Panc1 (cell line): ENCODE measurements at regions not wholly inside any gene's neighbourhood (a gene's known extent, or its start where the extent isn't known, plus 50 kb on each side); places are given as distances from the start of the nearest gene placed in this dataset.

Source experiments
- ATAC-seq: fragments of 200-7000 bp; cut with Tn5 transposase; 2 replicates; pipeline ENCODE4 v1.9.1; 2020; ENCODE audit warnings: mild to moderate bottlenecking, moderate library complexity
- BruUV-seq: library from RNA; stranded (reverse); fragments of 400-500 nt; replicated peaks from 2 replicates; lab custom pipeline; 2021; lab: Mats Ljungman, UMichigan
- CTCF ChIA-PET: fragments of 300-600 bp; sonication (Branson Sonifier 250); formaldehyde crosslinking; loops from one replicate; lab custom pipeline; 2022; ENCODE audit warnings: antibody characterized with exemption; lab: Charles Lee
- POLR2A ChIA-PET: fragments of 300-600 bp; sonication (Branson Sonifier 250); formaldehyde crosslinking; loops from one replicate; lab custom pipeline; 2022; ENCODE audit warnings: antibody characterized with exemption; lab: Charles Lee
- DNase-seq: peaks from one replicate; pipeline ENCODE4 v3.0.0-alpha.2; 2010; ENCODE audit warnings: low read depth, low spot score
- H3K27ac ChIP-seq: 2 replicates; pipeline ENCODE4 v1.5.1; 2011; ENCODE audit warnings: mild to moderate bottlenecking, low read length, inconsistent platforms
- H3K27me3 ChIP-seq: fragments of 200-500 bp; sonication (Bioruptor generic); 2 replicates; pipeline ENCODE4 v1.6.0; 2014; ENCODE audit warnings: low read length, inconsistent platforms; ENCODE audit not compliant: control insufficient read depth, insufficient read depth
- H3K36me3 ChIP-seq: fragments of 200-500 bp; sonication (Bioruptor generic); 2 replicates; pipeline ENCODE4 v1.5.1; 2014; ENCODE audit warnings: inconsistent platforms, mild to moderate bottlenecking, low read length, moderate library complexity; ENCODE audit not compliant: control insufficient read depth, insufficient read depth
- H3K4me1 ChIP-seq: 2 replicates; pipeline ENCODE4 v1.5.1; 2011; ENCODE audit warnings: inconsistent platforms, mild to moderate bottlenecking, low read length, moderate library complexity; ENCODE audit not compliant: control insufficient read depth, insufficient read depth
- H3K4me3 ChIP-seq, 2 experiments: 2 replicates each; pipeline ENCODE4 v1.5.1; 2011 to 2012; ENCODE audit warnings: low read depth in 2 of 2, low read length in 2 of 2, mild to moderate bottlenecking in 2 of 2, inconsistent platforms in 1 of 2, moderate library complexity in 1 of 2
- H3K9me3 ChIP-seq: fragments of 200-500 bp; sonication (Bioruptor generic); 2 replicates; pipeline ENCODE4 v1.5.1; 2014; ENCODE audit warnings: low read depth, mild to moderate bottlenecking, inconsistent platforms, low read length, moderate library complexity; ENCODE audit not compliant: control insufficient read depth, insufficient read depth
- CTCF ChIP-seq: fragments of 450-650 bp; IDR thresholded peaks from 2 replicates; pipeline ENCODE4 v1.5.1; 2017; ENCODE audit warnings: mild to moderate bottlenecking
- POLR2AphosphoS5 ChIP-seq: IDR thresholded peaks from 2 replicates; pipeline ENCODE4 v1.6.1; 2012; ENCODE audit warnings: mild to moderate bottlenecking, low read depth, low read length, moderate library complexity
- REST ChIP-seq, 2 experiments: IDR thresholded peaks; 2 replicates each; pipeline ENCODE4 v1.6.1; 2011 to 2012; ENCODE audit warnings: low read depth in 2 of 2, control low read depth in 1 of 2, low read length in 1 of 2, mild to moderate bottlenecking in 1 of 2, moderate library complexity in 1 of 2; ENCODE audit not compliant: insufficient read depth in 1 of 2
- SIN3A ChIP-seq: IDR thresholded peaks from 2 replicates; pipeline ENCODE4 v1.6.1; 2012; ENCODE audit warnings: low read depth, mild to moderate bottlenecking, low read length, moderate library complexity, borderline replicate concordance; ENCODE audit not compliant: insufficient read depth
- TCF7L2 ChIP-seq: IDR thresholded peaks from 2 replicates; pipeline ENCODE4 v1.6.1; 2011; ENCODE audit warnings: mild to moderate bottlenecking, low read depth, low read length, inconsistent platforms
- in situ Hi-C: cut with HindIII; loops from 2 replicates; pipeline ENCODE4 v1.10.0; 2016; ENCODE audit warnings: low sequenced_read_pairs, low pct_unique_long_range_greater_than_20kb
- intact Hi-C: fragments of 100-400 bp; cut with micrococcal nuclease; formaldehyde crosslinking; loops from one replicate; pipeline ENCODE4 v1.10.0; 2022; ENCODE audit not compliant: unreplicated experiment

- in situ Hi-C loops = no loop called here
- no peak overlapping the region for H3K27ac ChIP-seq
- POLR2A ChIA-PET = no interaction called here
Measured at GRCh38 chr3:106881186-106881585, 496.1 kb upstream of the CCDC54 start.

GRCh38 chr3:106882297-106882696 is 494.9 kb upstream of the CCDC54 start:
- Histone ChIP-seq H3K4me3 (no peak overlapping the region), H3K4me1 (no peaks in the 10 kb centered on the region), H3K27me3 (no peaks in the 10 kb centered on the region), H3K9me3 (no peaks in the 10 kb centered on the region), H3K36me3 (no peaks in the 10 kb centered on the region), H3K27ac (no peak overlapping the region)
- intact Hi-C loops (no loop called here), in situ Hi-C loops (no loop called here)
- POLR2A ChIA-PET = no interaction called here
- no peak for TF ChIP-seq POLR2AphosphoS5
- no peak for TF ChIP-seq TCF7L2
- TF ChIP-seq SIN3A = no peak
- no peak for TF ChIP-seq CTCF
- no peak for TF ChIP-seq REST (IDR thresholded peaks at IDR 0.05; ENCODE audit: insufficient read depth in 1 of 2, low read depth in 2 of 2, low read length in 1 of 2)
- no TSS peak for BruUV-seq
- no peak for ATAC-seq
- DNase-seq = no peak
- CTCF ChIA-PET = no interaction called here

More at GRCh38 chr3:106881186-106881585, 496.1 kb upstream of the CCDC54 start:
- Histone ChIP-seq H3K36me3 (no peaks in the 10 kb centered on the region), H3K4me1 (no peaks in the 10 kb centered on the region), H3K27me3 (no peaks in the 10 kb centered on the region), H3K9me3 (no peaks in the 10 kb centered on the region), H3K4me3 (no peak overlapping the region)
- intact Hi-C loops = no loop called here
- CTCF ChIA-PET = no interaction called here
- TF ChIP-seq POLR2AphosphoS5 (no peak), SIN3A (no peak), TCF7L2 (no peak)
- no peak for DNase-seq
- BruUV-seq = no TSS peak
- ATAC-seq = no peak

- POLR2A ChIA-PET = no interaction called here
- intact Hi-C loops = no loop called here
- no peaks in the 10 kb centered on the region for H3K27me3 ChIP-seq
- no peak overlapping the region for H3K27ac ChIP-seq
- no peaks in the 10 kb centered on the region for H3K4me1 ChIP-seq
- CTCF ChIA-PET = no interaction called here
- H3K4me3 ChIP-seq = no peak overlapping the region
- no peak for ATAC-seq
- no TSS peak for BruUV-seq
- no peak for TF ChIP-seq CTCF
- TF ChIP-seq TCF7L2 = no peak
- TF ChIP-seq REST (IDR thresholded peaks at IDR 0.05; ENCODE audit: insufficient read depth in 1 of 2, low read depth in 2 of 2, low read length in 1 of 2) = no peak
- no peak for TF ChIP-seq POLR2AphosphoS5
- no peak for TF ChIP-seq SIN3A
- no peak for DNase-seq
- no peaks in the 10 kb centered on the region for H3K36me3 ChIP-seq
- in situ Hi-C loops = no loop called here
- no peaks in the 10 kb centered on the region for H3K9me3 ChIP-seq
Measured at GRCh38 chr3:106906074-106906473, 471.2 kb upstream of the CCDC54 start.
